ENCODE measurements at regions not wholly inside any gene's neighbourhood (a gene's known extent, or its start where the extent isn't known, plus 50 kb on each side); places are given as distances from the start of the nearest gene placed in this dataset.
"Not testable (repeated sequence)": the region's sequence is repeated elsewhere in the genome, so short reads cannot be mapped to it uniquely, and the experiment has no call there.

DNA sequence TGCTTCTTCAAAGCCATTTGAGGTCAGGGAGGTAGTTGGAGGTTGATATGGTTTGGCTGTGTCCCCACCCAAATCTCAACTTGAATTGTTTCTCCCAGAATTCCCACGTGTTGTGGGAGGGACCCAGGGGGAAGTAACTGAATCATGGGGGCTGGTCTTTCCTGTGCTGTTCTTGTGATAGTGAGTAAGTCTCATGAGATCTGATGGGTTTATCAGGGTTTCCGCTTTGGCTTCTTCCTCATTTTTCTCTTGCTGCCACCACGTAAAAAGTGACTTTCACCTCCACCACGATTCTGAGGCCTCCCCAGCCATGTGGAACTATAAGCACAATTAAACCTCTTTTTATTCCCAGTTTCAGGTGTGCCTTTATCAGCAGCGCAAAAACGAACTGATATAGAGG lies 62.5 kb upstream of the NFE2L3 start:
- not testable (repeated sequence) for DNase-seq (ENCODE audit: low read depth)

DNA sequence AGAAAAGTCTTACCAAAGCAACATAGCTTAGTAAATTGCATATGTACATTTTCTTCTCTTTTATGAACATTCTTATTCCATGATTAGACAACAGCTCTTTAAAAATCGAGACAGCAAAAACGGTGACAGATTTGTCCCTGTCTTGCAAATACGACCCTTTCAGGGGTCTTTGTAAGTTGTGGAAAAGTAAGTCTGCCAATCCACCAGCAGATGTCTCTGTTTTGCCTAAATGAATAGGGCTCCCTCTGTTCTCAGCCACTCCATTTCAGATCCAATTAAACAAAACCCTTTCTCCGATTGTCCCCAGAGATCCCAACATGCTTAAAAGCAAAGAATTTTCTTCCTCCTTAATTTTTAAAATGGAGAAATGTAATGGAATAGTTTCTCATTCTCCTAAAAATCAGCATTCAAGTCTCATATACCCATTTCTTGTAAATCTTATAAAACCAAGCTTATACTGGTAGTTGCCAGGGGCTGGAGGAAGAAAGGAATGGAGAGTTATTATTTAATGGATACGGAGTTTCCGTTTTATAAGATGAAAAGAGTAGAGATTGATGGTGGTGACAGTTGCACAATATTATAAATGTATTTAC lies 61.0 kb upstream of the NFE2L3 start:
- peak; percentile 51 for DNase-seq (ENCODE audit: low read depth)

DNA sequence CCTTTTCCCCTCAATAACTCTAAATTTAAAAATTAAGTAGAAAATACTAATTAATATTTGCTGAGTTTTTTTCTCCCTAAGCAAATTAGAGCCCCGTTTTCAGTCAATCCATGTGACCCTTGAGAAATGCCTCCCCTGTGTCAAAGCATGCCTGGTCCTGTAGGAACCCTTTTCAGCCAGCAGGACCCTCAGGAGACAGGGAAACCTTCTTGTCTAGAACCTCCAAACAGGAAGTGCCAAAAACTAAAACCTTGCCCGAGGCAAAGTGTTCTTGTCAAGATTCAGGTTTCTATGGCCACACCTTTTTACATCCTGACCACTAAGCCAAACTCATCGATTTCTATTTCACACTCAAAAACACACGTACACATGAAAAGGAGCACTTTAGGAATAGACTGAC lies 60.1 kb upstream of the NFE2L3 start:
- DNase-seq (ENCODE audit: low read depth), result no peak

DNA sequence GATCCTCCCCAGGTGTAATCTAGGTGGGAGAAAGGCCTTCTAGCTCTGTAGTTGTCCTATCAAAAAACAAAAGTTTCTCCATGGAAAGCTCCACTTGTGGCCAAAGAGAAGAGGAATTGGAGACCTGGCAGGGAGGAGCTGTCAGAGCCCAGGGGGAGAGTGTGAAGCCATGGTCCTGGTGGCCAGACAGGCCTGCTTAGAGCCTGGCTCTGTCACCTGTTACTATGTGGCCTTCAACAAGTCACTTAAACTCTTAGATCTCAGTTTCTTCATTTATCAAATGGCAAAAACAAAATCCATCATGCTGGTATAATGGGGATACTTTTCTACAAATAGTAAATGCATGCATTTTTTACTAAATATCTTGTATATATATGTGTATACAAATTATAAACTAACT lies 59.0 kb upstream of the NFE2L3 start:
- DNase-seq (ENCODE audit: low read depth), result no peak

DNA sequence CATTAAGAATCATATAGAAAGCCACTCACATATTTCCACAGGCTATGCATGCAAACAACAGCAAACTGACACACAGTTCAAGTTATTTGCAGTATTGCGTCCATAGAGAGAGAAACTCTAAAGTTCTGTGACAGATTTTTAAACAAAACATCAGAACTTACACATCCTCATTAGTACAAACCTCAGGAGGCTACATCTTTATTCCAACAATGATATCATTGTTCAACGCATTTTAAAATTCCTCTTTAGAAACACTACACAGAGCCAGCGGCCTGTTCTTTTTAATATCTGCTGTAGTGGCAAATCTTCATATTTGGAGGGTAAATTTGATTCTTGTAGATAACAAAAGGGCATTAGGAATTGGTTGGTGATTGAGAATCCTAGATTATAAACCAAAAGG lies 55.9 kb upstream of the NFE2L3 start:
- no peak for DNase-seq (ENCODE audit: low read depth)

DNA sequence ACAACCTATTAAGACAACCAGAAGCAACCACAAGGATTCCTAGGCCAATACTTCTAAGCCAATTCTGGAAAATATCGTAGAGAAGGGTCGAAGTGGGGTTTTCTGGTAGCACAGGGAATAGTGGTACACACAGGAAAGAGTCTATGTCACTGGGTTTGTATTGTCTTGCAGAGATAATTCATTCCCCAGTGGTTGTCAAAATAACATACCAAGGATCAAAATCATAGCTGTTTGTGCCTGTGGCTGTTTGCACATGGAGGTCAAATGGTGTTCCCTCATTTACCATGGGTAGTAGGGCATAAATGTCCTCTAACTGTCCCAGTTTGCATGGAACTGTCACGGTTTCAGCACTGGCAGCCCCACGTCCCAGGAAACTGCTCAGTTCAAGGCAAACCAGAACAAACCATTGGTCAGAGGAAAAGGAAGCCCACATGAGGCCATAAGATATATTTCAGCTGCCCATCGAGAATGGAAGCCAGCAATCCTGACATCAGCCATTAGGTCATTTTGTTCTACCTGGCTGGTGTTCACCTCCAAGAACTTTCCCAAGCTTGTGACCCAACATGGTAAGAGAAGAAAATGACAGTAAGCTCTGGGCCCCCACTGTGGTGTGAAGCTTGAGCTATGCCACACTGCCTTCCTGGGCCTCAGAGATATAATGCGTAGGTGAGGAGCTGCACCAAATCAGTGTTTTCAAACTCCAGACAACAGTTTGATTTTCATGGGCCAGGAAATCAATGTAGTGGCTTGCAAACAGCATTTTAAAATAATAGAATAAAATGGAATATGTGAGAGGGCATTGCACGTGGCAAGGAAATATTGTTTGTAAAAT lies 53.9 kb upstream of the NFE2L3 start:
- DNase-seq (ENCODE audit: low read depth), result no peak

DNA sequence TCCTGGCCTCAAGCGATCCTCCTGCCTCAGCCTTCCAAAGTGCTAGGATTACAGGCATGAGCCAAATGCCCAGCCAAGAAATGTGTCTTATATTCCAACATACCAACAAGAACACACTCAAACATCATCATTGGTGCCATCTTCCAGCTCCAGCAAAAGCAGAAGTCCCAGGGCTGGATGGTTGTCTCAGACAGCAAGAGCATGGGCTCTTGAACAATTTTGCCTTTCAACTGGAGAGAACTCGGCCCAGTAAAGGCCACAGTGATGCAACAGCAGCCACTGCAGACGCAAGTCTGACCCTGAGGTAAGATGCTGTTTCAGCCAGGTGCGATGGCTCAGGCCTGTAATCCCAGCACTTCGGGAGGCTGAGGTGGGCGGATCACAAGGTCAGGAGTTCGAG lies 52.8 kb upstream of the NFE2L3 start:
- DNase-seq (ENCODE audit: low read depth), result no peak

DNA sequence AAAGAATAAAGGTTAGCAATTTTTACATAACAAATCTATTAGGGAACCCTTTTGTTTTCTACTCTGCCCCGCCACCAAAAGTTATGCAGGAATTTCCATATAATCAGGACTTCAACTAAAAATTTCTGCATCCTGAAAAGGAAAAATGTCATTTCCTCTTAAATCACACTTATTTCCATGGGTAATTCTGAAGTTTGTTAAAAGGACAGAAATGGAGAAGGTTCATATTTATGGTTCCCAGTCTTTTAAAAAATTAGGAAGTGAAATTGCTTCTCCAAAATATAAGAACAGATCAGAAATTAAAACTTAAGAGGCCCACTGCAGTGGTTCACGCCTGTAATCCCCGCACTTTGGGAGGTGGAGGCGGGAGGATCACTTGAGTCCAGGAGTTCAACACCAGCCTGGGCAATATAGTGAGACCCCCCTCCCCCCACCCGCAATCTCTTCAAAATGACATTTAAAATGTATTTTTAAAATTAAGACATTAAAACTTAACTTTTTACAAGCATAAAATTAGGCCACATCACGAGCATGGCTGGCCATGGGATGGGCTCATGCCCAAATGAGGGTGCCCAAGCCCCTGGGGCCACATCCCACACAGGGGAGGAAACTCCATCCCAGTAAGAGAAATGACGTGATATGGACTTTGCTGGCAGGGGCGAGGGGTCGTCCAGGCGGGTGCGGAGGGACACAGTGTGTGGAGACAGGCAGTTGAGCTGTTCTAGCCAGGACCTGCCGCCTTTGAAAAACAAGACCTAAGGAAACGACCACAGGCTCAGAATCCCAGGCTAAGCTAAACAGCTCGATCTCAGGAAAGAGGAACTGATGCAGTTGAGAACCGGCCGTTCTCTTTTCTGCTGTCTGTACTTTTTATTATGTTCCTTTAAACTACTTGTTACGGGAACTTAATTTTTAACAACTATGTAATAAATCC lies 51.3 kb upstream of the NFE2L3 start:
- no peak for DNase-seq (ENCODE audit: low read depth)

DNA sequence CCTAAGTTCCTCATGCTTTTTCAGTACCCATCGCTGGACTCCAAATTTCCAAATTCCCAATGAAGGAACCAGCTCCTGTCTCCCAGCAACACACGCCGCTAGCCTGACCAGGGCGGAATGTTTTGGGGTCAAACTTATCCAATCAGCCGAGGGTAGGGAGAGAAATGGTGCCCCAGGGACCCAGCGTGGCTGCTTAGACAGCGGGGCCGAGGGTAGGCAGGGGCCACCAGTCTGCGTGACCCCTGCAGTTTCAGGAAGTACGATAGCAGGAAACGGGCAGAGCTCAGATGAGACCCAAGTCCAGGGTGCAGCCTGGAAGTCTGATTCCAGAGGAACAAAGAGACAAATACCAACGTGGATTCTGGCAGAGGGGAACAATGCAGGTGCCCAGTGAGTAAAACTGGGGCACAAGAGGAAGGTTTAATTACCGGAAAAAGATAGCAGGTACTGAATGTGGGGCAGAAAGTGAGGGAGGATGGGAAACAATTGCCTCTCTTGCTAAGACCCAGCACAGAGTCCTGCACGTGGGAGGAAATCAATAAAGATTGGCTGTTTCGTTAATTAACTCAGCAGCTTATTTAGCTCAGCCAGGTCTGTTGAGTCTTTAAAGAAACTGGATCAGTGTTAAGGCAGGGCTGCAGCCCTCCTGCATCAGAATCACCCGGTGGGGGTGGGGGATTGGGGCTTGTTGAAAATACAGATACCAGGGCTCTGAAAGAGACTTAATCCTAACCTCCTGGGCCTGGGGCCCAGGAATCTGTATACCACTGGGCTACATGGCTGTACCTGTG lies 50.4 kb upstream of the NFE2L3 start:
- DNase-seq (ENCODE audit: low read depth), result no peak

DNA sequence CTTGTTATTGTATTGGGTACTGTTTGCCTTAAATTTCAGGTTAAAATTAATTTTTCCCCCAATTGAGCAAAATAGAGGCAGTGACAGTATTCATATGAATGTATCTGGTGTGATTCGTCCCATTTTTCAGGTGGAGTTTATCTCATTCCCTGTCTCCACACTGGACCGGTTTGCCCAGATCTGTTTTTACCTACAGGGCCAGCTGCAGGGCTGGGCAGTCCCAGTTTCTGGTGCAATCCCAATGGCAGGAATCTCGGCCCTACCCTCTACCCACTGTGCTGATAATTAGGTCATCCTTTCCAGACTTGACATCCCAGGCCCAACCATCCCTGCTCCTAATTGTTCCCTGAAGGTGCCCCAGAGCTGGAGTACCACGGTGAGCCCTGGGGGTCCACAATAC lies 49.8 kb upstream of the NFE2L3 start:
- DNase-seq (ENCODE audit: low read depth), result no peak

Data from fibroblast of gingiva (primary cell).